Body of pancreas (tissue), 4 donors: ENCODE measurements at regions not wholly inside any gene's neighbourhood (a gene's known extent, or its start where the extent isn't known, plus 50 kb on each side); places are given as distances from the start of the nearest gene placed in this dataset.
"Not testable (repeated sequence)": the region's sequence is repeated elsewhere in the genome, so short reads cannot be mapped to it uniquely, and the experiment has no call there.

Source experiments
- ATAC-seq: fragments of 150-250 bp; one replicate; pipeline ENCODE4 v1.9.1; 2016
- DNase-seq, 4 donors: peaks; one replicate each; pipeline ENCODE4 v3.0.0-alpha.2; 2019
- H3K27ac ChIP-seq, 4 donors: fragments of 200-600 bp; sonication (generic); 1 replicate in 3 of 4; 2 replicates in 1 of 4; pipeline versions ENCODE4 v1.5.1 to v1.6.1; 2016 to 2019; ENCODE audit warnings: mild to moderate bottlenecking in 1 of 4, mixed read lengths in 1 of 4, moderate library complexity in 1 of 4
- H3K27me3 ChIP-seq, 2 donors: fragments of 200-600 bp; sonication (generic); one replicate each; pipeline ENCODE4 v1.6.0; 2016; ENCODE audit warnings: mild to moderate bottlenecking in 1 of 2
- H3K36me3 ChIP-seq, 2 donors: fragments of 200-600 bp; sonication (generic); replicated peaks in 1 of 2; 2 replicates each; pipeline ENCODE4 v1.5.1; 2016; ENCODE audit warnings: low read depth in 2 of 2; ENCODE audit not compliant: insufficient read depth in 1 of 2
- H3K4me1 ChIP-seq: fragments of 200-600 bp; sonication (generic); one replicate; pipeline ENCODE4 v1.6.0; 2016
- H3K4me3 ChIP-seq, 2 donors: fragments of 200-600 bp; sonication (generic); 1 replicate in 1 of 2; 2 replicates in 1 of 2; pipeline ENCODE4 v1.5.1; 2016 to 2019
- H3K9me3 ChIP-seq, 3 donors: fragments of 200-600 bp; sonication (generic); 1 replicate in 2 of 3; 2 replicates in 1 of 3; pipeline ENCODE4 v1.5.1; 2016
- POLR2A ChIP-seq, 3 donors: fragments of 450-650 bp; IDR thresholded peaks; one replicate each; pipeline ENCODE4 v1.6.1; 2016; ENCODE audit warnings: antibody characterized with exemption in 3 of 3, mild to moderate bottlenecking in 2 of 3
- WGBS, 2 donors: methylation state at CpG; one replicate each; pipeline ENCODE4 v1.1.5; 2017; 5-methylcytosine and 5-hydroxymethylcytosine counted together
- intact Hi-C: fragments of 100-400 bp; cut with DNase I; formaldehyde crosslinking; loops from one replicate; pipeline ENCODE4 v1.15.1; 2023
- TF ChIP-seq, protein P1 (sequence below), 7 experiments: fragments of 450-650 bp in 4 of 7; fragments of 200-600 bp in 3 of 7; sonication (generic) in 3 of 7; IDR thresholded peaks; one replicate each; pipeline ENCODE4 v1.5.1; 2016 to 2019; ENCODE audit warnings: antibody characterized with exemption in 7 of 7

DNA sequence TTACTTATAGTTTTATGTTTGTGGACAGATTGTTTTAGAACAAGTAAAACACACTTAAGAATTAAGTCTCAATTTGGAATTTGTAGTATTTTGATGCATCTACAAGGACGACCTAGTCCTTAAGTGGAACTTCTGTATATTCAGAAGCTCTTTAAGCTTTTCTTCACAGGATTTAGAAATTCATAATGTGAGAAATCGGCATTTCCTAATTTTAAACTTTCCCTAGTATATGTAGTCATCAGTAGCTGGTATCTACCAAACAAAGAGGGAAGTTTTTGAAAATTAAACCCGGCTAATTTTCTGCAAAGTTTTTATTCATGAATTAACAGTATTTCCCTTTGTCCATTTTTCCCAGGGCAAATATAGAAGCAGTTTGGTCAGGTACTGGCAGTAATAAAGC lies 203.6 kb downstream of the CDRT15L2 start:
- TF ChIP-seq, protein P1, sequence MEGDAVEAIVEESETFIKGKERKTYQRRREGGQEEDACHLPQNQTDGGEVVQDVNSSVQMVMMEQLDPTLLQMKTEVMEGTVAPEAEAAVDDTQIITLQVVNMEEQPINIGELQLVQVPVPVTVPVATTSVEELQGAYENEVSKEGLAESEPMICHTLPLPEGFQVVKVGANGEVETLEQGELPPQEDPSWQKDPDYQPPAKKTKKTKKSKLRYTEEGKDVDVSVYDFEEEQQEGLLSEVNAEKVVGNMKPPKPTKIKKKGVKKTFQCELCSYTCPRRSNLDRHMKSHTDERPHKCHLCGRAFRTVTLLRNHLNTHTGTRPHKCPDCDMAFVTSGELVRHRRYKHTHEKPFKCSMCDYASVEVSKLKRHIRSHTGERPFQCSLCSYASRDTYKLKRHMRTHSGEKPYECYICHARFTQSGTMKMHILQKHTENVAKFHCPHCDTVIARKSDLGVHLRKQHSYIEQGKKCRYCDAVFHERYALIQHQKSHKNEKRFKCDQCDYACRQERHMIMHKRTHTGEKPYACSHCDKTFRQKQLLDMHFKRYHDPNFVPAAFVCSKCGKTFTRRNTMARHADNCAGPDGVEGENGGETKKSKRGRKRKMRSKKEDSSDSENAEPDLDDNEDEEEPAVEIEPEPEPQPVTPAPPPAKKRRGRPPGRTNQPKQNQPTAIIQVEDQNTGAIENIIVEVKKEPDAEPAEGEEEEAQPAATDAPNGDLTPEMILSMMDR (IDR thresholded peaks at IDR 0.05): no peak
- no peak for TF ChIP-seq POLR2A (IDR thresholded peaks at IDR 0.05)

GRCh38 chr17:20784100-20784665 lies 204.7 kb downstream of the CDRT15L2 start:
- TF ChIP-seq POLR2A (IDR thresholded peaks at IDR 0.05): no peak
- TF ChIP-seq, protein P1 (IDR thresholded peaks at IDR 0.05): no peak
- no peak for ATAC-seq
- Histone ChIP-seq H3K4me3 (no peak overlapping the region), H3K27ac (no peak overlapping the region), H3K36me3 (no peaks in the 10 kb centered on the region), H3K4me1 (no peaks in the 10 kb centered on the region), H3K27me3 (no peaks in the 10 kb centered on the region), H3K9me3 (no peaks in the 10 kb centered on the region)
- DNase-seq: no peak
- 25 to 79% methylated on average over 3 to 47 of the region's 48 CpGs for WGBS, 2 donors
- intact Hi-C loops: no loop called here

More for the DNA sequence above, 203.6 kb downstream of the CDRT15L2 start:
- Histone ChIP-seq H3K36me3 (no peaks in the 10 kb centered on the region), H3K4me3 (no peak overlapping the region), H3K27me3 (no peaks in the 10 kb centered on the region), H3K27ac (no peak overlapping the region), H3K9me3 (no peaks in the 10 kb centered on the region), H3K4me1 (no peaks in the 10 kb centered on the region)
- intact Hi-C loops: no loop called here
- DNase-seq (no peak), ATAC-seq (no peak)
- WGBS, 2 donors: 69 to 70% methylated on average over 3 of the region's 3 CpGs

DNA sequence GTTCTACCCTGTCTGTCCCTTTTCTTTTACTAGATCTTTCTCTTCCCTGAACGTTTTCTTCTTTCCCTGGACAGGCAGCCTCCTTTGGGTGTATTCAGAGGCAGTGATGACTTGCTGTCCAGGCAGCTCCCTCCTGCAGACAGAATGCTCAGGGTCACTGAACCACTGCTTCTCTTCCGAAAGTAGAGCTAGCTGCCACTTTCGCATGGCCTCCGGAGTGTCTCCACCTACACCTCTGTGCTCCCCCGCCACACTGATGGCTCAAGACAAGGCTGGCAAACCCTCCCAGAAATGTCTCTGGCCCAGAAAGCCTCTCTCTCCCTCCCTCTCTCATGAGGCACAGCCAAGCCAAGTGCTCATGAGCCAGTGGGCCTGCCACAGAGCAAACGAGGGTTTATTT lies 207.8 kb downstream of the CDRT15L2 start:
- Histone ChIP-seq H3K9me3 (no peaks in the 10 kb centered on the region), H3K36me3 (no peaks in the 10 kb centered on the region), H3K27me3 (no peaks in the 10 kb centered on the region), H3K27ac (no peak overlapping the region), H3K4me1 (no peaks in the 10 kb centered on the region), H3K4me3 (no peak overlapping the region)
- intact Hi-C loops: no loop called here
- 64 to 76% methylated on average over 5 to 6 of the region's 6 CpGs for WGBS, 2 donors
- ATAC-seq (no peak), DNase-seq (no peak)
- no peak for TF ChIP-seq POLR2A (IDR thresholded peaks at IDR 0.05)
- TF ChIP-seq, protein P1 (IDR thresholded peaks at IDR 0.05): no peak

DNA sequence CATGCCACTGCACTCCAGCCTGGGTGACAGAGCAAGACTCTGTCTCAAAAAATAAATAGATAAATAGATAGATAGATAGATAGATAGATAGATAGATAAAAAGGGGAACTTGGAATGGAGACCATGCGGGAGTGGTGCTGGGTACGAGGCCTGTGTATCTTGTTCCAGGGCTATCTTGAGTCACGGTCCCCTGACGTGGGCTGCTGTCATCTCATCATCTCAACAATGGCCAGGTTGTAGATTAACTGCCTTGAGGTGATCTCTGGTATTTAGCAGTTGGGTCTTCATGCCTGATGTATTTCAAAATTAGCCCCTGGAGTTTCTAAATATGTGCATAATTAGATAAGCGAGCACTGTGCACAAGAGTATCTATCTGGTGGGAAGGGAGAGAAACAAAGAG lies 212.1 kb downstream of the CDRT15L2 start:
- no peak for TF ChIP-seq POLR2A (IDR thresholded peaks at IDR 0.05)
- TF ChIP-seq, protein P1 (IDR thresholded peaks at IDR 0.05): no peak
- Histone ChIP-seq H3K4me1 (no peaks in the 10 kb centered on the region), H3K36me3 (no peaks in the 10 kb centered on the region), H3K9me3 (no peaks in the 10 kb centered on the region), H3K27ac (no peak overlapping the region), H3K4me3 (no peak overlapping the region), H3K27me3 (no peaks in the 10 kb centered on the region)
- intact Hi-C loops: no loop called here
- DNase-seq (no peak), ATAC-seq (no peak)
- WGBS, 2 donors: 75 to 77% methylated on average over 5 of the region's 5 CpGs

DNA sequence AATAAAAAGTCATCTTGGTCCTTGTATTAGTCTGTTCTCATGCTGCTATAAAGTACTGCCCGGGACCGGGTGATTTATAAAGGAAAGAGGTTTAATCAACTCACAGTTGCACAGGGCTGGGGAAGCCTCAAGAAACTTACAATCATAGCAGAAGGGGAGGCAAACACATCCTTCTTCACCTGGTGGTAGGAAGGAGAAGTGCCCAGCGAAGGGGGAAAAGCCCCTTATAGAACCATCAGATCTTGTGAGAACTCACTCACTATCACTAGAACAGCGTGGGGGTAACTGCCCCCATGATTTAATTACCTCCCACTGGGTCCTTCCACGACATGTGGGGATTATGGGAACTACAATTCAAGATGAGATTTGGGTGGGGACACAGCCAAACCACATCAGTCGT lies 215.0 kb downstream of the CDRT15L2 start:
- H3K27ac ChIP-seq, H3K4me3 ChIP-seq, H3K36me3 ChIP-seq, H3K4me1 ChIP-seq, ATAC-seq, H3K27me3 ChIP-seq, intact Hi-C loops, DNase-seq, H3K9me3 ChIP-seq: not testable (repeated sequence)
- 66 to 67% methylated on average over 6 of the region's 6 CpGs for WGBS, 2 donors
